ENCODE measurements at regions not wholly inside any gene's neighbourhood (a gene's known extent, or its start where the extent isn't known, plus 50 kb on each side); places are given as distances from the start of the nearest gene placed in this dataset.

DNA sequence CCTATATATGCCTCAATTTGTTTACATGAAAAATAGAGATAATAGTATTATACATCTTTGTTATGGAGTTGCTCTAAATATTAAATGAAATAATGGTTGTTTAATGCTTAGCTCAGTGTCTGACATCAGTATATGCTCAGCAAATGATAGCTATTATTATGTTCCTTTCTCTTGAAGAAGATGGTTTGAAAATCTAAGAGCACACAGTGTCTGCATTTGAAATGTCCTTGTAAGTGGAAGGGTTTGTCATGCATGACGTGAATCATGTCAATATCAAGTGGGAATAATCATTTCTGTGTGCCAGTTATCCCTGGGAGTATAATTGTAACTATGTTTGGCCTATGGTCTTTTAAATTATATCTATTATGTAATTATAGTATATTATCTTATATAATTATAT lies 377.5 kb upstream of the SORCS1 start:
- H3K9me3 Mint-ChIP-seq = no peaks in the 10 kb centered on the region
- H3K9me2 ChIP-seq (ENCODE audit: insufficient read depth) = no peaks in the 10 kb centered on the region
- TF ChIP-seq CREB1 (CRISPR knock-in tag; IDR thresholded peaks at IDR 0.05; ENCODE audit: low read depth) = no peak
- no peak for TF ChIP-seq NANOG (IDR thresholded peaks at IDR 0.05; ENCODE audit: borderline replicate concordance)
- TF ChIP-seq, protein P1, sequence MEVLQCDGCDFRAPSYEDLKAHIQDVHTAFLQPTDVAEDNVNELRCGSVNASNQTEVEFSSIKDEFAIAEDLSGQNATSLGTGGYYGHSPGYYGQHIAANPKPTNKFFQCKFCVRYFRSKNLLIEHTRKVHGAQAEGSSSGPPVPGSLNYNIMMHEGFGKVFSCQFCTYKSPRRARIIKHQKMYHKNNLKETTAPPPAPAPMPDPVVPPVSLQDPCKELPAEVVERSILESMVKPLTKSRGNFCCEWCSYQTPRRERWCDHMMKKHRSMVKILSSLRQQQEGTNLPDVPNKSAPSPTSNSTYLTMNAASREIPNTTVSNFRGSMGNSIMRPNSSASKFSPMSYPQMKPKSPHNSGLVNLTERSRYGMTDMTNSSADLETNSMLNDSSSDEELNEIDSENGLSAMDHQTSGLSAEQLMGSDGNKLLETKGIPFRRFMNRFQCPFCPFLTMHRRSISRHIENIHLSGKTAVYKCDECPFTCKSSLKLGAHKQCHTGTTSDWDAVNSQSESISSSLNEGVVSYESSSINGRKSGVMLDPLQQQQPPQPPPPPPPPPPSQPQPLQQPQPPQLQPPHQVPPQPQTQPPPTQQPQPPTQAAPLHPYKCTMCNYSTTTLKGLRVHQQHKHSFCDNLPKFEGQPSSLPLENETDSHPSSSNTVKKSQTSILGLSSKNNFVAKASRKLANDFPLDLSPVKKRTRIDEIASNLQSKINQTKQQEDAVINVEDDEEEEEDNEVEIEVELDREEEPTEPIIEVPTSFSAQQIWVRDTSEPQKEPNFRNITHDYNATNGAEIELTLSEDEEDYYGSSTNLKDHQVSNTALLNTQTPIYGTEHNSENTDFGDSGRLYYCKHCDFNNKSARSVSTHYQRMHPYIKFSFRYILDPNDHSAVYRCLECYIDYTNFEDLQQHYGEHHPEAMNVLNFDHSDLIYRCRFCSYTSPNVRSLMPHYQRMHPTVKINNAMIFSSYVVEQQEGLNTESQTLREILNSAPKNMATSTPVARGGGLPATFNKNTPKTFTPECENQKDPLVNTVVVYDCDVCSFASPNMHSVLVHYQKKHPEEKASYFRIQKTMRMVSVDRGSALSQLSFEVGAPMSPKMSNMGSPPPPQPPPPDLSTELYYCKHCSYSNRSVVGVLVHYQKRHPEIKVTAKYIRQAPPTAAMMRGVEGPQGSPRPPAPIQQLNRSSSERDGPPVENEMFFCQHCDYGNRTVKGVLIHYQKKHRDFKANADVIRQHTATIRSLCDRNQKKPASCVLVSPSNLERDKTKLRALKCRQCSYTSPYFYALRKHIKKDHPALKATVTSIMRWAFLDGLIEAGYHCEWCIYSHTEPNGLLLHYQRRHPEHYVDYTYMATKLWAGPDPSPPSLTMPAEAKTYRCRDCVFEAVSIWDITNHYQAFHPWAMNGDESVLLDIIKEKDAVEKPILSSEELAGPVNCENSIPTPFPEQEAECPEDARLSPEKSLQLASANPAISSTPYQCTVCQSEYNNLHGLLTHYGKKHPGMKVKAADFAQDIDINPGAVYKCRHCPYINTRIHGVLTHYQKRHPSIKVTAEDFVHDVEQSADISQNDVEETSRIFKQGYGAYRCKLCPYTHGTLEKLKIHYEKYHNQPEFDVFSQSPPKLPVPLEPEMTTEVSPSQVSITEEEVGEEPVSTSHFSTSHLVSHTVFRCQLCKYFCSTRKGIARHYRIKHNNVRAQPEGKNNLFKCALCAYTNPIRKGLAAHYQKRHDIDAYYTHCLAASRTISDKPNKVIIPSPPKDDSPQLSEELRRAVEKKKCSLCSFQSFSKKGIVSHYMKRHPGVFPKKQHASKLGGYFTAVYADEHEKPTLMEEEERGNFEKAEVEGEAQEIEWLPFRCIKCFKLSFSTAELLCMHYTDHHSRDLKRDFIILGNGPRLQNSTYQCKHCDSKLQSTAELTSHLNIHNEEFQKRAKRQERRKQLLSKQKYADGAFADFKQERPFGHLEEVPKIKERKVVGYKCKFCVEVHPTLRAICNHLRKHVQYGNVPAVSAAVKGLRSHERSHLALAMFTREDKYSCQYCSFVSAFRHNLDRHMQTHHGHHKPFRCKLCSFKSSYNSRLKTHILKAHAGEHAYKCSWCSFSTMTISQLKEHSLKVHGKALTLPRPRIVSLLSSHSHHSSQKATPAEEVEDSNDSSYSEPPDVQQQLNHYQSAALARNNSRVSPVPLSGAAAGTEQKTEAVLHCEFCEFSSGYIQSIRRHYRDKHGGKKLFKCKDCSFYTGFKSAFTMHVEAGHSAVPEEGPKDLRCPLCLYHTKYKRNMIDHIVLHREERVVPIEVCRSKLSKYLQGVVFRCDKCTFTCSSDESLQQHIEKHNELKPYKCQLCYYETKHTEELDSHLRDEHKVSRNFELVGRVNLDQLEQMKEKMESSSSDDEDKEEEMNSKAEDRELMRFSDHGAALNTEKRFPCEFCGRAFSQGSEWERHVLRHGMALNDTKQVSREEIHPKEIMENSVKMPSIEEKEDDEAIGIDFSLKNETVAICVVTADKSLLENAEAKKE (CRISPR knock-in tag; IDR thresholded peaks at IDR 0.05) = no peak
- no peak for TF ChIP-seq JUNB (IDR thresholded peaks at IDR 0.05; ENCODE audit: unreplicated experiment)
- TF ChIP-seq ZNF114 (CRISPR knock-in tag; IDR thresholded peaks at IDR 0.05) = no peak
- TF ChIP-seq, protein P2, sequence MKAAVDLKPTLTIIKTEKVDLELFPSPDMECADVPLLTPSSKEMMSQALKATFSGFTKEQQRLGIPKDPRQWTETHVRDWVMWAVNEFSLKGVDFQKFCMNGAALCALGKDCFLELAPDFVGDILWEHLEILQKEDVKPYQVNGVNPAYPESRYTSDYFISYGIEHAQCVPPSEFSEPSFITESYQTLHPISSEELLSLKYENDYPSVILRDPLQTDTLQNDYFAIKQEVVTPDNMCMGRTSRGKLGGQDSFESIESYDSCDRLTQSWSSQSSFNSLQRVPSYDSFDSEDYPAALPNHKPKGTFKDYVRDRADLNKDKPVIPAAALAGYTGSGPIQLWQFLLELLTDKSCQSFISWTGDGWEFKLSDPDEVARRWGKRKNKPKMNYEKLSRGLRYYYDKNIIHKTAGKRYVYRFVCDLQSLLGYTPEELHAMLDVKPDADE (IDR thresholded peaks at IDR 0.05) = no peak
- no peak for TF ChIP-seq EZH2phosphoT487 (IDR thresholded peaks at IDR 0.05; ENCODE audit: unreplicated experiment)
- no peak for TF ChIP-seq ZNF331 (CRISPR knock-in tag; IDR thresholded peaks at IDR 0.05; ENCODE audit: low read depth)
- no peak for TF ChIP-seq EZH2 (IDR thresholded peaks at IDR 0.05; ENCODE audit: low read depth, unreplicated experiment)
- no peak for TF ChIP-seq POLR2AphosphoS5 (IDR thresholded peaks at IDR 0.05; ENCODE audit: low read depth)
- no peak for TF ChIP-seq STAT1 (IDR thresholded peaks at IDR 0.05; ENCODE audit: unreplicated experiment)
- TF ChIP-seq, protein P3, sequence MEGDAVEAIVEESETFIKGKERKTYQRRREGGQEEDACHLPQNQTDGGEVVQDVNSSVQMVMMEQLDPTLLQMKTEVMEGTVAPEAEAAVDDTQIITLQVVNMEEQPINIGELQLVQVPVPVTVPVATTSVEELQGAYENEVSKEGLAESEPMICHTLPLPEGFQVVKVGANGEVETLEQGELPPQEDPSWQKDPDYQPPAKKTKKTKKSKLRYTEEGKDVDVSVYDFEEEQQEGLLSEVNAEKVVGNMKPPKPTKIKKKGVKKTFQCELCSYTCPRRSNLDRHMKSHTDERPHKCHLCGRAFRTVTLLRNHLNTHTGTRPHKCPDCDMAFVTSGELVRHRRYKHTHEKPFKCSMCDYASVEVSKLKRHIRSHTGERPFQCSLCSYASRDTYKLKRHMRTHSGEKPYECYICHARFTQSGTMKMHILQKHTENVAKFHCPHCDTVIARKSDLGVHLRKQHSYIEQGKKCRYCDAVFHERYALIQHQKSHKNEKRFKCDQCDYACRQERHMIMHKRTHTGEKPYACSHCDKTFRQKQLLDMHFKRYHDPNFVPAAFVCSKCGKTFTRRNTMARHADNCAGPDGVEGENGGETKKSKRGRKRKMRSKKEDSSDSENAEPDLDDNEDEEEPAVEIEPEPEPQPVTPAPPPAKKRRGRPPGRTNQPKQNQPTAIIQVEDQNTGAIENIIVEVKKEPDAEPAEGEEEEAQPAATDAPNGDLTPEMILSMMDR (conservative IDR thresholded peaks at IDR 0.05; ENCODE audit: low read depth in 2 of 2) = no peak

More for the DNA sequence above, 377.5 kb upstream of the SORCS1 start:
- H4K20me1 ChIP-seq (replicated peaks; ENCODE audit: insufficient read depth) = no peaks in the 10 kb centered on the region
- no peak for ATAC-seq
- no peaks in the 10 kb centered on the region for H3K27me3 ChIP-seq (ENCODE audit: insufficient read depth)
- H3K4me2 ChIP-seq = no peak overlapping the region
- peaks cover 25% of the 10 kb centered on the region for H3K4me1 Mint-ChIP-seq
- H3F3A ChIP-seq (replicated peaks; ENCODE audit: low read depth) = no peaks in the 10 kb centered on the region
- H3K79me2 ChIP-seq (replicated peaks; ENCODE audit: insufficient read depth) = no peaks in the 10 kb centered on the region
- no peak for DNase-seq (ENCODE audit: low spot score)
- no peak overlapping the region for H3K4me3 Mint-ChIP-seq
- no peak overlapping the region for H3K4me3 ChIP-seq
- H2AFZ ChIP-seq = no peak overlapping the region
- no peak overlapping the region for H3K27ac ChIP-seq (ENCODE audit: low read depth)
- H3K27ac Mint-ChIP-seq = no peak overlapping the region
- H3K36me3 Mint-ChIP-seq (ENCODE audit: low read depth) = no peaks in the 10 kb centered on the region
- no peaks in the 10 kb centered on the region for H3K27me3 Mint-ChIP-seq (ENCODE audit: insufficient read depth, low read depth, poor library complexity)
- H3K4me1 ChIP-seq (ENCODE audit: insufficient read depth) = peaks cover 10% of the 10 kb centered on the region
- H3K36me3 ChIP-seq (ENCODE audit: insufficient read depth) = no peaks in the 10 kb centered on the region

Measured in GM23338 (cell line).